Posterior cingulate gyrus (tissue), 11 donors: ENCODE measurements at regions not wholly inside any gene's neighbourhood (a gene's known extent, or its start where the extent isn't known, plus 50 kb on each side); places are given as distances from the start of the nearest gene placed in this dataset.
A peak's percentile ranks its signal among the peaks of the same experiment; 100 is the strongest.

Experiments used
- DNase-seq, 10 donors: peaks; one replicate each; pipeline versions ENCODE4 v3.0.0 to v3.0.0-alpha.2; 2020 to 2021; ENCODE audit warnings: mixed read lengths in 3 of 10
- intact Hi-C: fragments of 100-400 bp; cut with DNase I; formaldehyde crosslinking; loops from one replicate; pipeline ENCODE4 v1.15.1; 2023

DNA sequence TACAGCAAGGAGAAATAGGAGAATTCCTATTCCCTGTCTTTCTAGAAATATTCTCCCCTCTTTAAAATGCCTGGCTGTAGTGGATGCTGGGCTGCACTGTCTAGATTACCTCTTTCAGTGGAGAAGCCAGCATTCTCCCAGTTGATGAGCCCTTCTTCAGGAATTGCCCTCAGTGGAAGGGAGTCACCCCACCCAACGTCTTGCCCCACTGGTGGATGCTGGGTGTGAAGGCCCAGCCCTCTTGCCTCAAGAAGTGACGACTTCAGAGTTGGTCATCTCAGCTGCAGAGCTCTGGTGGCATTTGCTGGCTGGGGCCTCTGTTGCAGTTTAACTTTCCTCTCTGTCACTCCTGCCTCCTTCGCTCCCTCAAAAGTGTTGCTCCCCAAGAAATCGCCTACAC lies 248.2 kb downstream of the ATG4C start:
- intact Hi-C loops = no loop called here

DNA sequence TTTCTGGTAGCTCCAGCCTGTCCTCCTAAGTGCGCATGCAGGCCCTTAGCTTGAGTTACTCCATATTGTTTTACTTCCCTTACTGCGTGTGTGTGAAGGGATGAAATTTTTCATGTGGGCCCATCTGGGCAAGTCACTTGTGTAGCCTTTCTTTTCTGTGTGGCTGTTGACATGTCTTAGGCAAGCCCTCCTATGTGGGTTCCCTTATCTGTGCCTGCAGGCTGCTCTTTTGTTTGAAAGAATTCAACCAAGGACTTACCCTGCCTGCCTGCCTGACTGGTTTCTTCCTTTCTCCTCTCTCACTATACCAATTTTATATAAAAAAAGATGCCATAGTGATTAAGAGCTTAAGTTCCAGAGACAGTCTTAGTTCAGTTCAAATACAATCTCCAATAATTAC lies 249.3 kb downstream of the ATG4C start:
- no peak for DNase-seq
- intact Hi-C loops = no loop called here

More for the DNA sequence above, 248.2 kb downstream of the ATG4C start:
- DNase-seq = no peak

DNA sequence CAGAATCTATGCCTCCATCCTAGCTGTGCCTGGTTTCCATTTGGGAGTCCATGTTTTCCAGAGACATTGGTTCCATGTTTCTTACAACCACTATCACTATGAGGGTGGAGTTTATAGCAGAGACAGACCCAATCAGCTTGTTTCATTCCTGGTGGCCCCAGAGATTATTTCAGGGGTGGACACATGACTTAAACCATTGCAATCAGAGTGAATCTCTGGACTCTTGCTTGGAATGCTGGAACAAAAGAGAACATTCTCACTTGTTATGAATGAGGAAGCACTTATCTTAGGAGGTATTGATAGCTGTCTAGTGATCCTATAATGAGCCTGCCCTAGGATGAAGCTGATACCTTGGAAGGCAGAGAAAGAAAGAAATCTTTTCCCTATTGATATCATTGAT lies 250.3 kb downstream of the ATG4C start:
- DNase-seq = no peak

DNA sequence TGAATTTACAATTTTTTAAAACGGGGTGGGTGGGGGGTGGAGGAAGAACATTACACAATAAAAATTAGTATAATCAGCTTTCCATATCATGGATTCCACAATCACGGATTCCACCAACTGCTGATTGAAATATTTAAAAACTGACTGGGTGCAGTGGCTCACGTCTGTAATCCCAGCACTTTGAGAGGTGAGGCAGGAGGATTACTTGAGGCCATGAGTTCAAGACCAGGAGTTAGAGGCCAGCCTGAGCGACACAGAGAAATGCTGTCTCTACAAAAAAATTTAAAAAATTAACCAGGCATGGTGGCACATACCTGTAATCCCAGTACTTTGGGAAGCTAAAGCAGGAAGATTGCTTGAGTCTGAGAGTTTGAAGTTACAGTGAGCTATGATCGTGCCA lies 254.7 kb downstream of the ATG4C start:
- no peak for DNase-seq
- intact Hi-C loops = no loop called here

More for the DNA sequence above, 250.3 kb downstream of the ATG4C start:
- intact Hi-C loops = no loop called here

DNA sequence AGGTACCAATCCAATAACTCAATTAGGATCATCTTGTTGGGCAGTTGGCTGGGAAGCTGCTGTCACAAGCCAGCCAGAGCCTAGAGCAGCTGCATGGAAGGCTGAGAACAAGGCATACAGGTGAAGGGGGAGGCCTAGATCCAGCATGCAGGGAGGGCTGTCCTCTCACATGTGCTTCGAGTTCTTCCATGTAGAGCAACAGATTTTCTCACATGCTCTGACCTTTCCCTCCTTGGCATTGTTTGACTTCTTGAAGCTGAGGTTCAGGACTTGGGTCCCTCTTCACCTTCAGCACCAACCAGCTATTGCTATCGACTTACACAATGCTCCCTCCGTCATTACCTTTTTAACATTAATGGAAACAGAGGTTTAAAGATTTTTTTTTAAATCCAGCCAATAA lies 257.7 kb downstream of the ATG4C start:
- intact Hi-C loops = no loop called here
- no peak for DNase-seq

DNA sequence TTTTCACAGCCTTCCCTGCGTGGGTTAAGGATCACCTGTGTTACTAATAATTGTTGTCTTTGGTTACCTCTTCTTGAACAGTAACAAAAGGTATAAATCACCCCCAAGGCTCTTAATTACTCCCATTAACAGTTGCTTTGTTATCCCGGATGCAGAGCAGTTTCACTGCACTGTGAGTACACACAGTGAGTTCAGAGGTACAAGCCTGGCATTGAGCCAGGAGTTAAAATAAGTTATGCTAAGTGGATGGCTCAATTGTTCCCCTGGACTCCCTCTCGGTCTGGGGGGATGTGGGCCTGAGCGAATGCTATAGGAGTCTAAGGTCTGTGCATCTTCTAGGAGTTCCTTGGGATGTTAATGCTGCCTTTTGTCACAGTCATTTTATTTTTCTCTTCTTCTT lies 258.3 kb downstream of the ATG4C start:
- intact Hi-C loops = no loop called here
- DNase-seq = no peak

DNA sequence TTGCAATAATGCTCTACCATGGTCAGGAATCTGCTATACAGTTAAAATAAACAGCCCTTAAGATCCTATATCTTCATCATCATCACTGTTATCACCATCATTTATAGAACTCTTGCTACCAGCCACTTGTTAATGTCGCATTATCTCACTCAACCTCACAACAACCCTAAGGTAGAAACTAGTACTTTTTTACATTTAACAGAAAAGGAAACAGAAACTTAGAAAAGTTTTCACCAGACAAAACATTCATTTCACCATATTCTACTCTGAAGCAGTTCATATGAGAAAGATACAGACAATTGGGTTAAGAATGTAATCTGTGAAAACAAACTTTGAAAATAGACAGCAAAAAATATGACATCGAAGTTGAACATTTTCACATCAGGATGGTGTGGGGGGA lies 262.6 kb downstream of the ATG4C start:
- intact Hi-C loops = no loop called here

DNA sequence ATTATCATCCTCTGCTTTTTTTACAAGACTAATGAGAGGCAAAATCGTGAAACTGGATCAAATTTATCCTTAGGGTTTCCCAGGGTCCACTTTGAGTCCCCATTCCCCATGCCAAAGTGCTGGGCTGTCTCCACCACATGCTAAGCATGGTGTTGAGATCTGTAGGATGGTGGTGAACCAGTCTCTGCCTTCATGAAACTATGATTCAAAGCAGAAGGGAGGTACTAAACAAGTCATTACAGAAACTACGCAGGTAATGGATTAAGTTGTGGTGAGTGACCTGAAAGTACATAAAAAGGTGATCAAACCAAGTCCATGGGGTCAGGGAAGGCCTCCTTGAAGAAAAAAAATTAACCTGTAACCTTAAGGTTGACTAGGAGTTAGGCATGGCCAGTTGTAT lies 265.2 kb downstream of the ATG4C start:
- intact Hi-C loops = no loop called here
- no peak for DNase-seq

More for the DNA sequence above, 262.6 kb downstream of the ATG4C start:
- DNase-seq = no peak

DNA sequence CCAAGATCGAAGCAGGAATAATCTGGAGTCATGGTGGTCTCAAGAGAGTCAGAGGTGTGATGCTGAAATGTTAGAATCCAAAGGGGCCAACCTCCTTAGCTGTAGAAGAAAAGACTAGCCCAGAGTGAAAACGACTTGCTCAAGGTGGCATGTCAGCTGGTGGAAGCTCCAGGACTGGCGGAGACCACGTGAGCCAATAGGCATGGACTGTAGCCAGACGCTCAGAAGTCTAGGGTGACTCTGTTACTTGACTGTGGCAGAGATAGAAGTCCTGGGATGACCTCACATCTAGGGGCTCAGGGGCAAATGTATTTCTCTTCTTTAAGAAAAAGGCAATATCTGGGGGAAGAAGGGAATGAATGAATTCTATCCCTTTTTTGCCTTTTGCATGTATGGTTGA lies 267.4 kb downstream of the ATG4C start:
- intact Hi-C loops = no loop called here
- DNase-seq = no peak

DNA sequence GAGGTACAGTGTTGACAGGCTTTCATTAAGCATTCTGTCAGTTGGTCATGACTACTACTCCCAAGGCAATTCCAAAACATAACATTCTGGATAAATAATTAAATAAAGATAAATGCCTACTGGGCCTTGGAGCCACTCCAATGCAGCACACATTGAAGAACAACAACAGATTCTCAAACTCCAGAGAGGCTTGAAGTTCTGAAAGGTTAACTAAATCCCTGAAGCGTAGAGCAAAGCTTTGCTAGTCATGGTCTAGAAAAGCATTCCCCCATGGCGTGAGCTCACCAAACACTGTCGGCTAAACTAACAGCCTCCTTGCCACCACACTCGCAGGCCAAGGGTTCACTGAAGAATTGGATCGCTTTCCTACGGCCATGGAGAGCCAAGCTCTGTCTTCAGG lies 268.0 kb downstream of the ATG4C start:
- DNase-seq = no peak
- intact Hi-C loops = no loop called here

DNA sequence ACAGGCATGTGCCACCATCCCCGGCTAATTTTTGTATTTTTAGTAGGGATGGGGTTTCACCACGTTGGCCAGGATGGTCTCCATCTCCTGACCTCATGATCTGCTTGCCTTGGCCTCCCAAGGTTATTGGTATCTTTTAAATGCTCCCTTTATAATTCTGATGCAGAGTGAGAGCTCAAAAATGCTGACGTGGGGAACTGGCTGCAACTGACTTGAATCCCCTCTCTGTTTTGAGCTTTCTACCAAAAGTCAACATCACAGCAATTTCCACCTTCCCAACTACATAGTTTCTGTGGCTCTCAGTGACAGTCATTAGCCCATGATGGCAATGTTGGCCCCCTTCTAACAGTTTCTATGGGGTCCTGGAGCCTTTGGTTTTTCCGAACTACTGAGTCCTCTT lies 268.2 kb upstream of the FOXD3 start:
- intact Hi-C loops = no loop called here
- no peak for DNase-seq

DNA sequence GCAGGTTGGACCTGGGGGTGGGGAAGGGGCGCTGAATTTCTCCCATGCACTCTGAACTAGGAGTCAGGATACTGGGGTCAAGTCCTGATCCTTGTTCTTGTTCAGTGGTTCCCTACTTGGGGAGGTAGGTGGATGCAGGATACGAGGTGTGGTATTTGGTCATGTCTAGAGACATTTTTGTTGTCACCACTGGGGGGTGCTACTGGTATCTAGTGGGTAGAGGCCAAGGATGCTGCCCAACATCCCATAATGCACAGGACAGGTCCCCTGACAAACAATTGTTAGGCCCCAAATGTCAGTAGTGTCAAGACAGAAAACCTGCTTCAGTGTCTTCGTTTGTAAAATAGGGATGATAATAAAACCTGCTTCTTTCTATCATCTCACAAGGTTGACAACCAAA lies 259.0 kb upstream of the FOXD3 start:
- peak in 1 of 10 donors; percentile 16 for DNase-seq
- intact Hi-C loops = no loop called here

DNA sequence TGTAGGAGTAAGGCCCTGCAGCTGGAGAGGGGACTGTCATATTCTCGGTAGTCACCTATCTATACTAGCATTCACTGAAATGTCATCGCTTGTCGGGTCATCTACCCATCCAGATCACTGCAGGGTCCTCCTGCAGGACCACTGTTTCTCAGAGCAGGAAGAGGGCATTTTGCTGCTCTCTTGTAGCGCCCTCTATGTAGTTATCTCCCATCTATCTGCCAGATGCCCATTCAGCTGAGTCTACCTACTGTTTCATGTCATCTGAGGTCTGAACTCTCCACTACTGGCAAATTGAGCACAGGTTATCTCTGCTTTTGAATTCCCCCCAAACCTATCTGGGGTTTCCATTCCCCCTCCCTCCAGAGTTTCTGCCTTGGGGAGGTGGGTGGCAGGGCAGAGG lies 258.2 kb upstream of the FOXD3 start:
- intact Hi-C loops = no loop called here
- DNase-seq = no peak

DNA sequence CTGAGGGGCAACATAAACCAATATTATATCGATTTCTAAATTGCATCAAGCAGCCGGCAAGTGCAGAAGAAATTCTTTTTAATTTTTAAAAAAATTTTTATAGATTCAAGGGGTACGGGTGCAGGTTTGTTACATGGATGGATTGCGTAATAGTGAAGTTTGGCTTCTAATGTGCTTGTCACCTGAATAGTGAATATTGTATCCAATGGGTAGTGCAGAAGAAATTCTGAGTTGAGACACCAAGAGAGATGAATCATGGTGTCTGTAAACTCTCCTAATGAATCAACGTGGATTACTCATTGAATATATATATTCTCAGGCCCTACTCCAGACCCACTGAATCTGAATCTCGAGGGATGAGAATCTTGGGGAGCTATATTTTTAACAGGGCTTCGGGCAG lies 253.7 kb upstream of the FOXD3 start:
- no peak for DNase-seq
- intact Hi-C loops = no loop called here

DNA sequence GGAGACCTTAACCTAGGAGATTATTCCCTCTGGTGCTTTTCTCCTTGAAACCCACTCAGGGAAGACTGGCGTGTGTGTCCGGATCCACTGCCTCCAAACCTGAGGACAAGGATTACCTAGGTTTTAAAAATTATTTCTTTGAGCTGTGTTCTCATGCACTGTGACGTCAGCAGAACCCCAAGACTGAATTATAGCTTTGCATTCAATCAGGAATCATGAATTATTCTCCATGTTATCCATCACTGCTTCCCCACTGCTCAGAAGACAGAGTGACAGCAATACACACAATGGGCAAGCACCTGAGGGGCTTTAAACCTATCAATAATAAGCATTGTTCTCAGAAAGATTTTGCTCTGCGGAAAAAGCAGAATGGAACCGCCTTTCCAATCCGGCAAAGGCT lies 253.2 kb upstream of the FOXD3 start:
- intact Hi-C loops = no loop called here
- no peak for DNase-seq

DNA sequence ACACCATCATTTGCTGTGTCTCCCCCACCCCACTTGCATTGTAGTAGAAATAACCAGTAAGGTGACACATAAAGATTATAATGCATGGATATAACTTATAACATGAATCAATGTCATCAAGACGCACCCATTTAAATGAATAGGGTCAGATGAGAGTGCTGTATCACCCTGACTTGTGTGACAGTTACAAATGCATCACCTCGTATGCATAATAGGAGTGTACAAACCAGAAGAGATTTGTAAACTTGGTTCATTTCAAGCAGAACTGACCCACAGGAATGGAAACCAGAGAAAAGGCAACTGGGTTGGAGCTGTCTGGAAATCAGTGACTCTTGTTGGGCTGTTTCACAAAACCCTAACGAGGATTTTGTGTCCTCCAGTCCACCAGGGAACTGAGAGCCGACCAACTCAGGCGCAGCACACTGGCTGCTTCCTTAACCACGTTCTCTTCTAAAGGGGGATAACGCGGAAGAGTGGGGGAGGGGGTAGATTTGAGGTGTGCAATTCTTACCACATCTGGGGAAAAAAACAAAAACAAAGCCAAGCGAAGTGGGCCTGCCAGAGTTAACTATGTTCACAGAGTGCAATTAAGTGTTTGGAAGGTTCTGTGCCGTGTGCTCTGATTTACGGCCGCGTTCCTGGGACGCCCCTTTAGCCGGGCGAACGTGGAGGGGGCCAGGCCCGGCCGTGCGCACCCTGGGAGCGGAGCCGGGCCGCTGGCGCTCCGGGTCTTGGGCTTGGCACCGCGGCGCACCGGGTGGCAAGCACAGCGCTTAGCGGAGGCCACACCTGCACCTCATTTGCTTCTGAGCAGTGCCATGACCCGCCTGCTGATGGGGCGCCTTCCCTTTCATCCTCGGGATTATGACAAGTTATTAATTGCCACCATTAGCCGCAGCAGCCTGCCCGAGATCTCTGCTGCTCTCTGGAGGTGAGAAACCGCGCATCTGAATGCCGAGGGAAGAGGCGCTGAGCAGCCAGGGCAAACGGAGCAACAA lies 248.8 kb upstream of the FOXD3 start:
- DNase-seq = peak; percentile 10 to 90 (median 44)
- intact Hi-C loops = no loop called here

DNA sequence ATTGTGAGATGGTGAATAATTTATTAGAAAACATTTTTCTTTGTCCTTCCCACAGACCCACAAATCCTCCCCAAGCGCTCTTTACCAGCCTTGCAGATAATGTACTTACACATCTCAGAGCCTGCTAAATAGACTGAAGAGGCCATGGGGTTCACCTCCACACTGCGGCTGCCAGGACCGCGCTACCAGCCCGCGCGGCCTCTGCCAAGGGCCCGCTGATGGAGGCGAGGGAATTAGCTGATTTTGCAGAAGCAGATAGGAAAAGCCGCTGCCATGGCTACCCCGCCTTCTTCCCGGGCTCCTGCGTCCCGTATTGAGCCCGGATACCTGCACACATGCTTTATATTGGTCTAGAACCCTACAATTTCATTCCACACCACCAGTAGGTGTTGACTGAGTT lies 248.0 kb upstream of the FOXD3 start:
- peak in 1 of 10 donors; percentile 66 for DNase-seq
- intact Hi-C loops = no loop called here

DNA sequence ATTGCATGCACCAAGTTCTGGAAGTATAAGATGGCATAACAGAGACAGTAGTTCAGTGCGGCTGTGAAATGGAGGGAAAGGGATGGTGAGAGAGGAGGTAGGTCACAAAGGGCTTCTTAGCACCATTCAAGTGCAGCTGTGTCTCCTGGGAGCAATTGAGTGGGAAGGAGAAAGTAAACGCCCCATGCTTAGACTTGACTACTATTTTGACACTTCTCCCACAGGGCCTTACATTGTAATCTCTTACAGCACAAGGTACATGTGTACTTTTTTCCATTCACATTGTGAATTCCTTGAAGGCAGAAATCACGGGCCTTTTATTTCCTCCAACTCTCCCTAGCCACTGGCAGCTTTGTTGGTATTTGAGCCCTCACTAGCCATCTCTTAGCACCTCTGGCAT lies 239.6 kb upstream of the FOXD3 start:
- DNase-seq = no peak
- intact Hi-C loops = no loop called here

DNA sequence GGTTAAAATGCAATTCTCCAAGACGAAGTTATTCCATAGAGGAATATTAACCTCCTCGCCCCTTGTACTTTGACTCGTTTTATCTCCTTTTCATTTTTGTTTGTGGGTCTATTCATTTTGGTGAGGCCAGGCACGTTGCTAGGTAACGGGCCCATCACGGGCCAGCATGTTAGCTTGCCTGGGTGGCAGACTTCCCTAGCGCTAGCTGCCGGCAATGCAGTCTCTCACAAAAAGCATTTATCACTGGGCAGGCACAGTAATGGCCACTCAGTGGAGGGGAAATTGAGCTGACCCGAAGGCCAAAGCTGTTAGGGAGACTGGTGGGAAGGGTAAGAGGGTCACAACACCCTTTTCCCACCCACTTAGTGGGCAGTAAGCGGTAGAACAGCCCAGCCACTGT lies 234.4 kb upstream of the FOXD3 start:
- peak; percentile 15 to 92 (median 52) for DNase-seq
- intact Hi-C loops = no loop called here

DNA sequence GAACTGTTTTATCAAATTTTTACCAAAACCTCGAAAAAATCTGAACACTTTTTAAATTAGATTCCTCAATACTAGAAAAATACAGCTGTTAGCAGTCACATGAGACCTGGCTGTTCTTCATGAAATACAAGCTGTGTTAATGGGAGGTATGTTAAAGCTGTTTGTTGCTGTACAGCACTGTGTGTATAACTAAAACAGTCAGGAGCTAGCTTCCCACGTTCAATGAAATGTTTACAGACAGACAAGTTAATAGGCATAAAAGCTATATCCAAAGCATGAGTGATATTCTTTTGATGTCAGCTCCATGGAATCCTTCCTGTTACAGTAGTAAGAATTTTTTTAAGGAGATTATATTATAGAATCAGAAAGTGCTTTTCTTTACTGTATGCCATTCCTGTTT lies 223.2 kb upstream of the FOXD3 start:
- intact Hi-C loops = no loop called here
- no peak for DNase-seq

DNA sequence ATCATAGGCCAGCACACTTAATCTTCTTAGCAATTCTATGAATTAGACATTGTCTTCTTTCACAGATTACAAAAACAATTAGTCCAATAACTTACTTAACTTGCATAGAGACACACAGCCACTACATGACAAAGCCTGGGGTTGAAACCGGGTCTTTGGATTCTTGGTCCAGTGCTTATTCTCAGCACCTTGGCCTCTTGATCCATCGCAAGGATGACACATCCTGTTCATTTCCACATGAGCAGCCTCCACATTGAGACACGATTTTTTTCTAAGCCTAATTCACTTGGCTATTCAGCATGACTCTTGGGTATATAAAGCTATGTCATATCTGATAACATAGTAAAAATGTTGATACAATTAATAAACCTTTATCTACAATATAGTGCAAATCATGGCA lies 221.0 kb upstream of the FOXD3 start:
- DNase-seq = no peak
- intact Hi-C loops = no loop called here

DNA sequence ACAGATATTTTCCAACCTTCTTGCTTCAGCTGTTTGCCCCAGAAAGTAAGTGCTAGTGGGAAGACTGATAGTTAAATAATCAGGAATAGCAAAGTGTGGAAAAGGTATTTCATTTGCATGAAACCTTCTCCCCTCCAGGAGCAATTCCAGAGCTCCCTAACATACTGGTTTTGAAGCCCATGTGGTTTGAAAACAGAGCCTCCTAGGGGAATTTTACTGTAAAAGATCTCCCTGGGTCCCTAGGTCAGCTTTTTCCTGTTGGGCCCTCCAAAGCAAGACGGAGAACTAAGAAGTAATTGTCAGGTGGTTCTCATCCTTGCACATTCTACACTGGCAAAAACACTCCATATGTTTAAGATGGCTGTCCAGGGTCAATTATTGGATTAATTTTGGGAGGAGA lies 218.7 kb upstream of the FOXD3 start:
- no peak for DNase-seq
- intact Hi-C loops = no loop called here
